GM18505 (cell line): ENCODE measurements at regions not wholly inside any gene's neighbourhood (a gene's known extent, or its start where the extent isn't known, plus 50 kb on each side); places are given as distances from the start of the nearest gene placed in this dataset.

Source experiments
- ATAC-seq: cut with Tn5 transposase; IDR thresholded peaks from one replicate; pipeline ENCODE4 v1.9.1; 2021; ENCODE audit not compliant: unreplicated experiment
- POLR2A ChIP-seq: IDR thresholded peaks from 4 replicates; pipeline ENCODE4 v1.6.1; 2011; ENCODE audit warnings: borderline replicate concordance; ENCODE audit not compliant: insufficient read depth, insufficient read length; ENCODE audit errors: extremely low read depth

DNA sequence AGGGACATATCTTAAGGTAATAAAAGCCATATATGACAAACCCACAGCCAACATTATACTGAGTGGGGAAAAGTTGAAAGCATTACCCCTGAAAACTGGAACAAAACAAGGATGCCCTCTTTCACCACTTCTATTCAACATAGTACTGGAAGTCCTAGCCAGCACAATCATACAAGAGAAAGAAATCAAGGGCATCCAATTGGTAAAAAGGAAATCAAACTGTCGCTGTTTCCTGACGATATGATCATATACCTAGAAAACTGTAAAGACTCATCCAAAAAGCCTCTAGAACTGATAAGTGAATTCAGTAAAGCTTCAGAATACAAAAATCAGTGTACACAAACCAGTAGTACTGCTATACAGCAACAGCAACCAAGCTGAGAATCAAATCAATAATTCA is 53.8 kb upstream of the PSME4 start:
- TF ChIP-seq POLR2A = no peak
- ATAC-seq = no peak

DNA sequence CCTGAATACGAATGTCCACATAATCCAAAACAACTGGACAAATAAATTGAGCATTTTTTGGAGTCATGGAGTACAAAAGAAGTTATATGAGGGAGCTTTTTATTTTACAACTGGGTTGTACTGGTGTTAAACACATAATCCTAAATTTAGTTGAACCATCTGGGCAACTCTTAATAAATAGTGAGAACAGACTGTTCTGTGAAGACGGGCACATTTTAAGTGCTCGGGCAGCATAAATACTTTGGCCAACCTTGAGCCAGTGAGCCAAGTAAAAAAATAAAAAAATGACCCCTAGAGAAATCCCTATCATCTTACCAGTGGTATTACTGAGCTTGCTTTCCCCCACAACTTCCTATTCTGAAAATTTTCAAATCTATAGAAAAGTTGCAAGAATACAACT is 50.9 kb upstream of the PSME4 start:
- no peak for ATAC-seq
- TF ChIP-seq POLR2A = no peak

DNA sequence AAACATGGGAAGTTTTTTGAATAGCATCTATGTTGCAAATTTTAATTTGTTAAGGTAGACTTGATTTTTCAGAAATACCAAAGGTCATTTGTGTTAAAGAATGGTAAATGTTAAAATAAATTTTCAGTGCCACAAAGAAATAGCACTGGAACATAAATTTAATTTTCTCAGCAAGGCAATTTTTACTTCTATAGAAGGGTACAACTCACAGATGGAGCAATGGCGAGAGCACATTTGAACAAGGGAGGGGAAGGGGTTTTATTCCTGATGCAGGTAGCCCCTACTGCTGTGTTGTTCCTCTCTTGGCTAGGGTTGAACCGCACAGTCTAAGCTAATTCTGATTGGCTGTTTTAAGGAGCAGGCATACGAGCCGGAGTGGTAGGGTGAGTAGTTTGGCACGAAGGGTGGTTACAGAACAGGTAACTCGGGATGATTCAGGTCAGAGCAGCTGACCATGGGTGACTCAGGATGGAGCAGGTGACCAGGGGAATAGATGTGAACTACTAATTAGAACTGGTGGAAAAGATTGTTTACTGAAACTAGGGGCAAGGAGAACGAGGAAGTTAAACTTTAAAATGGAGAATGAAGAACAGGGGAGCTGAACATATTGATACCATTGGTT is 50.1 kb upstream of the PSME4 start:
- no peak for TF ChIP-seq POLR2A
- ATAC-seq = no peak
